ENCODE measurements at regions not wholly inside any gene's neighbourhood (a gene's known extent, or its start where the extent isn't known, plus 50 kb on each side); places are given as distances from the start of the nearest gene placed in this dataset.
"Not testable (repeated sequence)": the region's sequence is repeated elsewhere in the genome, so short reads cannot be mapped to it uniquely, and the experiment has no call there.

DNA sequence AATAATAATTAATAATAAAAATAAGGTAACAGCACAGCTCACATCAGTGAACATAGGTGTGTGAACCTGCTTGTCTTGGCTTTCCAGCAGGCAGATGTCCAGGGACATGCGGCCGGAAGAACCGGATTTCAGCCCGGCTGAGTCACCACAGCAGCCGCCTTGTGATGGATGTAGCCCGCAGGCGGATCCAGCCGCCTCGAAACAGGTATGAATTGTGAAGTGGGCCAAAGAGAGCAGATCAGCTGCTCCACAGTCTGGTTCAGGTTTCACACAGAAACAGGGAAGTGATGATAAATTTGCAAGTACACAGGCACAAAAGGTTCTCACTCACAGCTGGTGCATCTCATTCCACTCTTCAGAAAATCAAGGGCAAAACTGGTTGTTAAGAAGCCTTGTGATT lies 55.1 kb downstream of the ID4 start:
- DNase-seq = no peak

DNA sequence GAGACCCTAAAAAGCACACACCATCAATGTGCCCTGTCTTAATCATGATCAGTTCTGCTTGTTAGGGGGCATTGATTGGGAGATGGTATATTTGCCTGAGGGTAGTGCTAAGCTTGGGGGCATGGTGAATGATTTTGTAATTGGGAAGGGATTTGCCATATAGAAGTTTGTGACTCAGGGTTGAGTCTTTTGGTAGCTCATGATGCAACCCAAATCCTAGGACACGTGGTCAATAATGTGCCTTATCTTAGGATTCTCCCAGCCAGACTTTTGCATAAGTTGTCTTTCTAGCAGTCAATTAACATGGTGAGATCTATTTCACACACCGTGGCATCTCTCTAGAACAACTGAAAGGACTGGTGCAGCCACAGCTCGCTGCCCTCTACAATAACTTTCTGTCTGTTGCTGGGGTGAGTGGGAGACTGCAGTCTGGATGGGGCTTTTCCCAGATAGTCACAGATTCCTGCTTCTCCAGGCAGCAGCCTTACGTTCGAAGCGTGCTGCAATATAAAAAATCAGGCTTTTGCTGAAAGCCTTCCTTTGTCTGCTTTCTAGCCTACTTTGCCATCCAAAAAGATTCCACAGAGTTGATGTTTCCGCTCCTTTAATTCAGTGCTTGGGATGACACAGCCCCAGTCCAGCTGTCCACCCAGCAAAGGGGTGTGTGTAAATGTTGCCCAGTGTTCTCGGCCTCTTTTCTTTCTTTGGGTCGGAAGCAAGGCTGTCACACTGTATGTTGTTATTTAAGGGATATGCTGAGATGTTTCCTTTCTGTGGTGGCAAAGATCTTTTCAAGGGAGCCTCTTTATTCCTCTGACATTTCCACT lies 58.9 kb downstream of the ID4 start:
- no peak for DNase-seq

DNA sequence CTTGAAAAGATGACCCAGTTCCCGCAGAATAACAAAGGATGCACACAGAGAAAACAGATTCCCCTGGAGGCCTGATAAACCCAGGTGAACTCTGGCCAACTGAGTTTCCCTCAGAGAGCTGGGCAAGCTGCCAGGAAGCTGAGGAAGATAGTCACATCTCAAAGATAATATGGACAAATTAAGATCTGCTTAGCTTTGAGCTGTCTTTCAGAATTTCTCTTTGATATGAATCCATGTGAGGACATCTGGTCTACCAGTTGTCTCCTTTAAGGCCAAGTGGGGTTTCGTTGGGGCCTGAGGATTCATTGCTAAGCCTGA lies 59.5 kb downstream of the ID4 start:
- no peak for DNase-seq

DNA sequence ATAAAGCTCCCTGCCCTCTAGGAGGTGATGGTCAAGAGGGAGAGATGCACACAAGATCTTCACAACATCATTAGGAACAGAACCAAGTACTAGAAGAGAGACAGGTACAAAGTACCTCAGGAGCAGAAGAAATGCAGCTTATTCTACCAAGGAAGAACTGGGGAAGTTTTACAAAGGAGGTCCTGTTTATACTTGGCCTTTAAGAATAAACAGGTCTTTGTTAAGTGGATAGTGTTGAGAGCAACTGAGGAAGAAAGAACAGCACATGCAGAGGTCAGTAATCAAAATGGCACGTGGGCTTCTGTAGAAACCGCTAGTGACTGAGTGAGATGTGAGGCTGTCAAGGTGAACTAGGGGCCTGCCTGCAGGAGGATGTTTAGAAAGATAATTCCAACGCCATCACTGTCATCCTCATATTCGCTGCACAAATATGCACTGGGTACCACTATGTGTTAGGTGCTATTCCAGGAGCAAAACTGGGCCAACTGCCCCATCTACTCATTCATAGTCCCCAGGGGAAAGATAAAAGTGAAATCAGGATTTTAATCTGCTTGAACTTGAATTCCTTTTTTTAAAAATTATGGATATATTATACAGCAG lies 61.1 kb downstream of the ID4 start:
- no peak for DNase-seq

DNA sequence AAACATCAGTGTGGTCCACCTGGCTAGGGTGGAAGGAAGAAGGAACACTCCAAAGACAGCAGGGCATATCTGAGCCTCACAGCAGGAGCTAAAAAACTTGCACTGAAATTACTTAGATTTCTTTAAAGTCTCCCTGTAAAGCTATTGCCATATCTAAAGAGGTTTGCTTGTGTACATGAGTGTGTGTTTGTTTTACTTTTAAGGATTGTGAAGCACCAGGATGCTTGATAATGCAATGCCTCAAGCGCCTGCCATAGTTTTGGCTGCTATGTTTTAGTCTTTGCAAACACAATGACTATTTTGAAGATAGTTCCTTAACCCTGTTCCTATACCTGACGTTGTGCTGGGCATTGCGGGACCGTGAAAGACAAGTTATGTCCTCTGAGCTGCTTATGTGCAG lies 65.0 kb downstream of the ID4 start:
- no peak for DNase-seq

DNA sequence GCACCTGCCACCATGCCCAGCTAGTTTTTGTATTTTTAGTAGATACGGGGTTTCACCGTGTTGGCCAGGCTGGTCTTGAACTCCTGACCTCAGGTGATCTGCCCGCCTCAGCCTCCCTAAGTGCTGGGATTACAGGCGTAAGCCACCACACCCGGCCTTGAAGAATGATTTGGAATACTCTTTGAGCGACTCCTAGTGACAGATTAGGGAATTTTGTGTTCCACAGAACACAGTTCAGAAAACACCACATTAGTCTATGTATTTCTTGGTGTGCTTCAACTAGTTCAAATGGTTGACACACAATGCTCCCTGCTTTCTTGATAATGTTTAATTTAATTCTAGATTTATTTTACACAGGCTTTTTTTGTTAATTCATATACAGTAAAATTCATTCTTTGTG lies 67.2 kb downstream of the ID4 start:
- DNase-seq = not testable (repeated sequence)

DNA sequence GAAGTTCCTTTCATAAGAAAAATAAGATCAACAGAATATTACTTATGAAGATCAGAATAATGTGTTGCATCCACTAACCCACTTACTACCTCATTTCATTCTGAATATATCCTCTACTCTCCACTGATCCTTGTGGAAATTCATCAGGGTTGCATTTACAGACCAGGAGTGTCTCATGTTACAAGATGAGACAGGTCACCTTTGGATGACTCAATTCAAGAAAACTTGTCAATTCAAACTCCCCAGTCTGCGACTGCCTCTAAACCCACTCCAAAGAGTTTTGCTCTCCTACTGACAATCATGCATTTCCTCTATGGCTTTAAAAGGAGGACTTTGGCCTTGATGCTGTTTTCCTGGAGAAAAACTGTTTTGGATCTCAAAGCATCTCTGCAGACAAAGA lies 68.4 kb downstream of the ID4 start:
- DNase-seq = no peak

DNA sequence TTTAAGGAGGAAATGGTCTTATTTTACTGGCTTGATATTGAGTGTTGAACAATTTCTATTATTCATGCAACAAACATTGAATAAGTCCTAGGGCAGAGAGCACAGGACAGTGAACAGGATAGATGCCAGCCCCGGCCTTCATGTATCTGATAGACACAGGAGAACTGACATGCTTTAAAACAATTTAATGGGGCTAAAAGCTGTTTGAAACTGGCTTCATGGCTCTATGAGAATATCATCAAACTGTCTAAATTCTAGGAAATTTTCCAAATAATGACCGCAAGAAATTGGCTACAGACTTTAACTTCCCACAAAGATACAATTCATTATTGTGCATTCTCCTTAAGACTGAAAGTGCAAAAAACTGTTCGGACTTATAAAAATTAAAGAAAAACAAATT lies 69.0 kb downstream of the ID4 start:
- DNase-seq = no peak

DNA sequence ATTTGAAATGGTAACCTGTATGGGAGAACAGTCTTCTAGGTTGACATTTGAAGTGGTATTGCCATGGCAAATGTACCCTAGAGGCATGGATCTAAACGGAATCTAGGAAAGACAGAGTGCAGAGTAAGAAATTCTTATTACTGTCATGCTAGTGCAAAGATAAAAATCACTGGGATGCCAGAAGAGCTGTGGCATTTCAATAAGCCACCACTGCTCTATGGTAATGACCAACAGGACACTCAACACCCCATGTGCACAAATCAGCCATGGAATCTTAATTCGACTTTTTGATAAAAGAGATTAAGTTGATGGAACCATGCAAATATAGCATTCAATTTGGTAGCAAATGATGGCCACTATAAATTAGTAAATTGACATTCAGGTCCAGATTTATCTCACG lies 74.1 kb downstream of the ID4 start:
- no peak for DNase-seq

DNA sequence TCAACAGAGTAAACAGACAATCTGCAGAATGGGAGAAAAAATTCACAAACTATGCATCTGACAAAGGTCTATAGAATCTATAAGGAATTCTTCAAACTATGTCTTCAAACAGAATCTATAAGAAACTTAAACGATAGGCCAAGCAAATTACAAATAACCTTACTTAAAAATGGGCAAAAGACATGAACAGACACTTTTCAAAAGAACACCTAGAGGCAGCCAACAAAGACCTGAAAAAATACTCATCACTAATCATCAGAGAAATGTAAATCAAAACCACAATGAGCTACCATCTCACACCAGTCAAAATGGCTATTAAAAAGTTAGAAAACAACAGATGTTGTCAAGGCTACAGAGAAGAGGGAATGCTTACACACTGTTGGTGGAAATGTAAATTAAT lies 81.3 kb downstream of the ID4 start:
- no peak for DNase-seq

DNA sequence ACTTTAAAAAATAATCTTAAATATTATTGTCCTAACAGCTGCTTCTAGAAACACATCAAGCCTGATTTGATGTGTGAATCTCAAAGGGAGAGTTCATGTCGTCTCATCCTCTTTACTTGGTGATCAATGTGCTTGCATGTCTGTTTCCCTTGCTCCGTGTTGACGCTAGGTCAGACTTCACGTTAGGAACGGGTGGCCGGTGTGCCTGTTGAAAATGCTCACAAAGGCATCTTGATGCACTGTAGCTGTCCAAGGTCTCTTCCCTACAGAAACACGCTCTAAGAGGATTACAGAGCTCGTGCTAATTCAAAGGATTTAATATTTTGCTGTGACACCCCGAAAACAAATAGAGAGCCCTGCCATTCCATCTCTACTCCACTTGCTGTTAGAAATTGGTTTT lies 84.6 kb downstream of the ID4 start:
- DNase-seq = no peak

DNA sequence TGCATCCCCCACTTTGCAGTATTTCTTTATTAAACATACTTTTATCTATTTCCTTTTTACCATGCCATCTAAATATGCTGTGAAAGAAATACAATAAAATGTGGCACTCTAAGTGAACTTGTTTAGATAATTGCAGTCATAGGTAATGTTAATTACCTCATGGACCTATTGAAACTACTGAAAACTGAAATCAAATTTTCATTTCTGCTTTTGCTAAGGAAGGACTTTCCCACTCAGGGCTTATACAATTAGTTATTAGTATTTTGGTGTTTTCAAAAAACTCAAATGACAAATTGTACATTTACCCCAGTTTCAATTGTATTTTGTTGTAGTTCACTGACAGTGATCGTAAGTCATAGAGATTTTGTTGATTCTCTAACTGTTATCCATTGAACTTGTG lies 88.4 kb downstream of the ID4 start:
- DNase-seq = no peak

DNA sequence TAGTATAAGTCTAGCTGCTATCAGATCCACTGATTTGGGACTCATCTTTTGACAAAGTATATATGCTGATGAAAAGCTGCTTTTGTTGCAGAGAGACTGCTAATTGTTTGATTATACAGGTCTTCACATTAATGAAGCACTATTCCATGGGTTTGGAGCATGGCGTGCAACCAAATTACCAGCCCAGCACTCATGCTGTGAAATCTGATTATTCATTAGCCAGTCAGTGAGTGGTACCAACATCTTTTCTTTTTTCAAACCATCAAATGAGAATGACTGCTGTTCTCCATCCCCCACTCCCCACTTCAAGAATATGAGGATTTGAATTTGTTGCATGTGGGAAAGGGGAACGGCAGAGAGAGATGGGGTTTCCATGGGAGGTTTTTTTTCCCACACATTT lies 91.3 kb downstream of the ID4 start:
- DNase-seq = no peak

DNA sequence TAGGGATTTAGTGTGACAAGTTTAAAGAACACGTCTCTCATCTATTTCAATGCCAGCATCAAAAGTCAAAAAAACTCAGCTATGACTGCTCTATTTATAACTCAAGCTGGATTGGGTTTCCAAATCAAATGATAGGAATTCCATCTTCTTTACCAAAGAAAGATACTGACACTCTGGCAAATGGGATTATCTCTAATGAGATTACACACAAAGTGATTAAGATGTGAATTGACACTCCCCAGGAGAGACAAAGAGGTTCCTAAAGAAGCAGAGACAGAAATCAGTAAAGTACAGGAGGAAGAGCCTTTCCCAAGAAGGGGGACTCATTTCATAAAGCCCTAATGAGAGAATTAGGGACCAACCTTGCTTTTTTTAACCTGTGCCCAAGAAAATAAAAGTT lies 92.1 kb downstream of the ID4 start:
- no peak for DNase-seq

DNA sequence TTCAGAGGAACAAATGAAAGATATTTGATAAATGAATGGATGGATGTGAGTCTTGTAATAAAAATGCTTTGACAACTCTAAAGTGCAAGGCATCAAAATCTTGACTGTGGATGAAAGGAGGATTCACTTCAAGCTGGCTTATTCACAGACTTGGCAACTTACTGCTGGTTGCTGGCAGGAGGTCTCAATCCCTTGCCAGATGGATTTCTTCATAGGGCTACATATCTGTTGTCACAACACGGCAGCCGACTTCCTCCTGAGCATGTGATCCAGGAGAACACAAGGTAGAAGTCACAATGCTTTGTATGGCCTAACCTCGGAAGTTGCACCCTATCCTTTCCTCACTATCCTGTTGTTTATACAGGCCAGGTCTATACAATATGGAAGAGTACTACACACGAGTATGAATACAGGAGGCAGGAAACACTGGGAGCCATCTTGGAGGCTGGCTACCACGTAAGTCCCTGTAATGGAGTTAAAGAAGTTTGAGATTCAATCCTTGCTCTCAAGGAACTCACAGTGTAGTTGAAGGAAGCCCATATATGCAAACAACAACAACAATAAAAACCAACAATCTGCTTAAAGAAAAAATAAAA lies 97.9 kb downstream of the ID4 start:
- no peak for DNase-seq

DNA sequence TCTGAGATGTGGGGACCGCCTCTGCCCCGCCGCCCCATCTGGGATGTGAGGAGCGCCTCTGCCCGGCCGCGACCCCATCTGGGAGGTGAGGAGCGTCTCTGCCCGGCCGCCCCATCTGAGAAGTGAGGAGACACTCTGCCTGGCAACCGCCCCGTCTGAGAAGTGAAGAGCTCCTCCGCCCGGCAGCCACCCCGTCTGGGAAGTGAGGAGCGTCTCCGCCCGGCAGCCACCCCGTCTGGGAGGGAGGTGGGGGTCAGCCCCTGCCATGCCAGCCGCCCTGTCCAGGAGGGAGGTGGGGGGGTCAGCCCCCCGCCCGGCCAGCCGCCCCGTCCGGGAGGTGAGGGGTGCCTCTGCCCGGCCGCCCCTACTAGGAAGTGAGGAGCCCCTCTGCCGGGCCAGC lies 102.2 kb downstream of the ID4 start:
- DNase-seq = not testable (repeated sequence)

DNA sequence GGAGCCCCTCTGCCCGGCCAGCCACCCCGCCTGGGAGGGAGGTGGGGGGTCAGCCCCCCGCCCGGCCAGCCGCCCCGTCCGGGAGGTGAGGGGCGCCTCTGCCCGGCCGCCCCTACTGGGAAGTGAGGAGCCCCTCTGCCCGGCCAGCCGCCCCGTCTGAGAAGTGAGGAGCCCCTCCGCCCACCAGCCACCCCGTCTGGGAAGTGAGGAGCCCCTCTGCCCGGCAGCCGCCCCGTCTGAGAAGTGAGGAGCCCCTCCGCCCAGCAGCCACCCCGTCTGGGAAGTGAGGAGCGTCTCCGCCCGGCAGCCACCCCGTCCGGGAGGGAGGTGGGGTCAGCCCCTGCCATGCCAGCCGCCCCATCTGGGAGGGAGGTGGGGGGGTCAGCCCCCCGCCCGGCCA lies 102.8 kb downstream of the ID4 start:
- not testable (repeated sequence) for DNase-seq

DNA sequence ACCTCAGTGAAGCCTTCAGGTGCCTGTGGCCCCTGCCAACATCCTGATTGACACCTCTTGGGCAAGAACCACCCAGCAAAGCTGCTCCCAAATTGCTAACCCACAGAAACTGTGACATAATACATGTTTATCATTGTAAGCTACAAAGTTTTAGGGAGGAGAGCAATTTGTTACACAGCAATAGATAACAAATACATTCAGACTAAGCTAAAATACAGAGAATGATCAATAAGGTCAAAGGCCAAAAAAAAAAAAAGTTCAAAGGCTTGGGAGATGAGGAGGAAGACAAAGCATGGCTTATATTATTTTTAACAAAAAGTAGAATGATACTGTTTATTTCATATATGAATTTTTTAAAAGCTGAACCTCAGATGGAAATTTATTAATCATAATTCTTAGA lies 105.9 kb downstream of the ID4 start:
- DNase-seq = no peak

DNA sequence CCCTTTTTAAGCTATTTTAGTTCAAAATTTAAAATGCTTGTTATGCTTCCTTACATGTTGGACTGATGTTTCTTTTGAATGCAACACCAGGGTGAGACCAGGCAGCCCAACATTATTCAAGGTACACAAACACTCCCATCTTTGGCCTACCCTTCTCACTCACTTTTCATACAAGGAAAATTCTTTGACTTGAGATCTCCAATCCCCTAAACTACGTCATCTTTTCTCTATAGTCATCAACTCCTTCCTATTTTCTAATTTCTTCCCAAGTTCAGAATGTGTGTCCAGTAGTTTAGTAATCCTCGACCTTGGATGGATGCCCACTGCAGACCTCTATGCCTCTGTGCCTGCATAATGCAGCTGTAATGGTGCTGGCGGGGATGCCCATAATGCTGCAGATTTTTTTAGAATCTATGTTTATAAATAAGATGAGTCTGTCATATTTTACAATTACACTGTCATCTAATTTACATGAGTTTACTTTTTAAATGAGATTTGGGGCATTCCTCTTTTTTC lies 108.7 kb downstream of the ID4 start:
- no peak for DNase-seq

DNA sequence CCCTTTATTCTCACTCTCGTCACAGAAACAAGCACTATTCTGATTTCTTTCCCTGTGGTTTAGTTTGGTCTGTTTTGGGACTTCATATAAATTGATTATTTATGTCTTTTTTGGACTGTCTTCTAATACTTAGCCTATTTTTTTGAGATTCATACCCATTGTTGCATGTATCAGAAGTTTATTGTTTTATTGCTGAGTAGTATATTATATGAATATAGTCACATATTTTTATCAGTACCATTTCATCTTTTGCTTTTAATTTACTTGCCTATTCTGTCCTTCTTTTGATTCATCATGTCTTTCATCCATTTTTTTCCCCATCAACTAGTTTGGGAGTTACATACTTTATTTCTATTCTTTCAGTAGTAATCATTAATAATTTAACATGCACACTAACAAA lies 112.0 kb downstream of the ID4 start:
- no peak for DNase-seq

DNA sequence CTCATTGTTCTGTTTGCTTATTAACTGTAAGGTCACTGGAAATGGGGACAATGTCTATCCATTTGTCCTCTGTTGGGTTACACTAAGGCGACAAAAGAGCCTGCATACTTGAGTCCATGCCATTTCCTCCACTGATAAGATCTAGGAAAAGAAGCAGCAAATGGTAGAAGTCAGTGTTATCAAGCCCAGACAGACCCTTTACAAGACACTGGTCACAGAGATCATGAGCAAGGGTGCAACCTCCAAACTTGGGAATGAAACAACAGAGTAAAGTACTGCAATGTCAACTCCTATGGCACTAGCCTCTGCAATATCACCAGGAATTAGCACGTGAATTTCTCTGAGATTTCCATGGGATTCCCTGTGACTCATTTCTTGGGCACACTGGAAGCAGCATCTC lies 126.9 kb downstream of the ID4 start:
- DNase-seq = no peak

DNA sequence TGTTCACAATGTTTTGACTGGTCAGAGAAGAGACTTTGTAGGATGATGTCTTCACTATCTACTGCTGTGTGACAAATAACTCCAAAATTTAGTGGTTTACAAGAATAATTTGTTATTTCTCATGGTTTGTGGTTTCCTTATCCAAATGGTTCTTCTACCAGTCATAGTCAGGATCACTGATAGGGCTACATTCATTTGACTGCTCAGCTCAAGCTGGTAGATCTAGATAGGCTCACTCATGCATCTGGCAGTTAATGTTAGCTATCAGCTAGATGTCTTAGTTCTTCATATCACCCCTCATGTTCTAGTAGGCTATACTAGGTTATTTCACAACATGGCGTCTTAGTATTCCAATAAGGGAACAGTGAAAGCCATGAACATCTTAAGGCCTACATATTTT lies 131.0 kb downstream of the ID4 start:
- DNase-seq = no peak

DNA sequence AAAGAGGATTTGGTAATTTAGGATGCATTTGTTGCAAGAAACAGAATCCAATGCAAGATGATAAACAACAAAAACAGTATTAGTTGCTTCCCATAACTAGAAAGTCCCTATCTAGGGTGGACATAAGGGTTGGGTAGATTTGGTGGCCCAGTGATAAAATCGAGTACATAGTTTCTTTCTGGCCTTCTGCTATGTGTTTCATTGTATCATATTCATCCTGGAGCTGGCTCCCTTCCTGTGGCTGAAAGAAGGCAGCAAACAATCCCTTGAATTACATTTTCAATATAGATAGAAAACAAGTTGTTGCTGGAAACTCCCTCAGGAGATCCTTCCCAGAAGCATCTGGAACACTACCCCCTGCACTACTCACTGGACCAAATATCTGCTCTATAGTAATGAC lies 135.1 kb downstream of the ID4 start:
- no peak for DNase-seq

DNA sequence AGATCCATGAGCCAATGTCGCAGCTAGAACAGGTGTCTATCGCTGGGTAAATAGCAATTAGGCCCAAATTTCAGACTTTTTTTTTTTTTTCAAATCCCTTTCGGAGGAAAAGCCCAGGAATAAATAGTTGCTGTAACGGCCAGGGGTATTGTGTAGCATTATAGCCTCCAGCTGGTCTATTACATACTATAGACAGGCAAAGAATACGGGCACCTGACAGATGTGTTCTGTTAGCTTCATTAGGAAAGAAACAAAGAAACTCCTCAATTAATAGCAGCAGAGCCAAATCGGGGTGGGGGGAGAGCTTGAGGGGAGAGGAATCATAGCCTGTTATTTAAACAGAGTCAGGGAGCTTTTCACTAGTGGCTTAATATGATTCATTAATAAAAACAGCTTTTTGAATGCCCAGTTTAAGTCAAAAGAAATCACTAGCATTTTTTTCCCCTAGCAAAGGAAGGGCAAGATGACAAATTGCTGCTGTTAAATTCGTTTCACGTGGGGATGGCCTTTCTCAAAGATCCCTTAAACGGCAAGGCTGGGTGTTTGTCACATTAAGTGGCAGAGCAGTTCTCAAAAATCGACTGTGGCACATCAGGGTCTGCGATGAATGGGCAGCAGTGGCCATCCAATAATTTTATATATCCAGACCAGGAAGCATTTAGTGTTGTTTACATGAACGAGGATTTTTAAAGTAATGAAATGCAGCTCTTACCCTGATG lies 139.4 kb downstream of the ID4 start:
- DNase-seq = no peak
